Stimulated activated CD8-positive, alpha-beta memory T cell treated with anti-CD3 and anti-CD28 coated beads, Interleukin-7, amount 100 ng/mL, for 24 hours (primary cell): ENCODE measurements at regions not wholly inside any gene's neighbourhood (a gene's known extent, or its start where the extent isn't known, plus 50 kb on each side); places are given as distances from the start of the nearest gene placed in this dataset.

Experiments
- DNase-seq: peaks from one replicate; pipeline ENCODE4 v3.0.0-alpha.2; 2020; ENCODE audit warnings: low read depth

- DNase-seq, result no peak
Observed at GRCh38 chr1:157189096-157189495, 50.9 kb upstream of the ETV3 start.
